HepG2 (cell line): ENCODE measurements at regions not wholly inside any gene's neighbourhood (a gene's known extent, or its start where the extent isn't known, plus 50 kb on each side); places are given as distances from the start of the nearest gene placed in this dataset.

ENCODE experiments used
- ATAC-seq: fragments of 200-7000 bp; cut with Tn5 transposase; 3 replicates; pipeline ENCODE4 v1.9.1; 2020; ENCODE audit warnings: mild to moderate bottlenecking, moderate library complexity
- BruUV-seq: library from RNA; stranded (reverse); fragments of 400-500 nt; replicated peaks from 2 replicates; lab custom pipeline; 2021; lab: Mats Ljungman, UMichigan
- CTCF ChIA-PET: fragments of 300-600 bp; formaldehyde crosslinking; extraction: SDS; loops from one replicate; lab custom pipeline; 2021; ENCODE audit warnings: low total read pairs, inconsistent platforms, low intra/inter-chr PET ratio; lab: Yijun Ruan, JAX
- POLR2A ChIA-PET: fragments of 350-600 bp; sonication (Branson Sonifier 250); formaldehyde crosslinking; loops from one replicate; lab custom pipeline; 2020; ENCODE audit warnings: antibody characterized with exemption, inconsistent platforms; lab: Yijun Ruan, JAX
- DNase-seq: peaks from one replicate; pipeline ENCODE4 v3.0.0-alpha.2; 2015; ENCODE audit warnings: low spot score
- FAIRE-seq: peaks from 3 replicates; lab custom pipeline; 2011; peaks lifted over from hg19 to GRCh38; lab: Jason Lieb, UNC
- H2AFZ ChIP-seq: one replicate; pipeline ENCODE4 v1.6.1; 2011; ENCODE audit warnings: low read length, inconsistent platforms
- H3K27ac ChIP-seq: fragments of 300-600 bp; 3 replicates; pipeline ENCODE4 v1.8.0; 2011; ENCODE audit warnings: mixed run types, mild to moderate bottlenecking, mixed read lengths, low read length, inconsistent platforms; ENCODE audit not compliant: insufficient read depth; ENCODE audit errors: extremely low read length
- H3K27me3 ChIP-seq, 2 experiments: fragments of 200-600 bp in 1 of 2; 2 replicates in 1 of 2; 3 replicates in 1 of 2; pipeline versions ENCODE4 v1.6.0 to v1.8.0; 2011; ENCODE audit warnings: low read length in 2 of 2, mild to moderate bottlenecking in 2 of 2, moderate library complexity in 2 of 2, inconsistent platforms in 1 of 2; ENCODE audit not compliant: insufficient read depth in 2 of 2, control insufficient read depth in 1 of 2
- H3K36me3 ChIP-seq, 2 experiments: fragments of 200-600 bp in 1 of 2; replicated peaks in 1 of 2; 2 replicates in 1 of 2; 3 replicates in 1 of 2; pipeline versions ENCODE4 v1.5.1 to v1.8.0; 2011; ENCODE audit warnings: low read length in 2 of 2, inconsistent platforms in 1 of 2; ENCODE audit not compliant: insufficient read depth in 2 of 2, control insufficient read depth in 1 of 2
- H3K4me1 ChIP-seq: 2 replicates; pipeline ENCODE4 v1.5.1; 2012; ENCODE audit warnings: low read length, inconsistent platforms; ENCODE audit not compliant: insufficient read depth
- H3K4me2 ChIP-seq: 2 replicates; pipeline ENCODE4 v1.6.0; 2011; ENCODE audit warnings: low read depth, low read length, inconsistent platforms
- H3K4me3 ChIP-seq, 3 experiments: fragments of 200-600 bp in 1 of 3; sonication (generic), shearing (Covaris generic) in 1 of 3; replicated peaks in 1 of 3; 2 replicates each; pipeline ENCODE4 v1.5.1; 2011 to 2016; ENCODE audit warnings: low read length in 3 of 3, inconsistent platforms in 2 of 3, low read depth in 2 of 3, mild to moderate bottlenecking in 2 of 3, control low read depth in 1 of 3, mixed read lengths in 1 of 3; ENCODE audit not compliant: insufficient read depth in 1 of 3
- H3K79me2 ChIP-seq: one replicate; pipeline ENCODE4 v1.6.1; 2011; ENCODE audit warnings: low read length, inconsistent platforms; ENCODE audit not compliant: insufficient read depth
- H3K9ac ChIP-seq: 2 replicates; pipeline ENCODE4 v1.6.0; 2011; ENCODE audit warnings: mild to moderate bottlenecking, low read depth, low read length, inconsistent platforms; ENCODE audit not compliant: insufficient read depth
- H3K9me3 ChIP-seq: 2 replicates; pipeline ENCODE4 v1.5.1; 2012; ENCODE audit warnings: mild to moderate bottlenecking, low read length
- H4K20me1 ChIP-seq: 2 replicates; pipeline ENCODE4 v1.6.0; 2011; ENCODE audit warnings: inconsistent platforms, mild to moderate bottlenecking, low read length, moderate library complexity; ENCODE audit not compliant: insufficient read depth
- KDM6A ChIP-seq: IDR thresholded peaks from 2 replicates; pipeline ENCODE4 v1.6.1; 2016; ENCODE audit warnings: low read depth
- ZNF205 ChIP-seq: IDR thresholded peaks from 2 replicates; pipeline ENCODE4 v1.6.1; 2018; ENCODE audit warnings: missing biosample characterization, missing genetic modification reagents
- ZNF280B ChIP-seq: sonication (generic); formaldehyde crosslinking; IDR thresholded peaks from 2 replicates; pipeline ENCODE4 v1.5.0; 2020; ENCODE audit warnings: missing genetic modification reagents, mild to moderate bottlenecking, borderline replicate concordance
- ZNF558 ChIP-seq: sonication (generic); formaldehyde crosslinking; IDR thresholded peaks from 2 replicates; pipeline ENCODE4 v1.9.0; 2022; ENCODE audit warnings: mild to moderate bottlenecking, missing genetic modification reagents, borderline replicate concordance
- WGBS: methylation state at CpG from one replicate; pipeline ENCODE4 v1.1.6; 2017; ENCODE audit warnings: low lambda C conversion rate; 5-methylcytosine and 5-hydroxymethylcytosine counted together
- in situ Hi-C: cut with HindIII; loops from 2 replicates; pipeline ENCODE4 v1.10.0; 2017; ENCODE audit warnings: low pct_unique_long_range_greater_than_20kb; ENCODE audit not compliant: extremely low pct_ligation_motif_present
- intact Hi-C: fragments of 100-400 bp; cut with micrococcal nuclease; formaldehyde crosslinking; loops from one replicate; pipeline ENCODE4 v1.10.0; 2022; ENCODE audit not compliant: unreplicated experiment
- TF ChIP-seq, protein P1 (sequence below): sonication (generic); formaldehyde crosslinking; IDR thresholded peaks from 2 replicates; pipeline ENCODE4 v1.4.0; 2020; ENCODE audit warnings: low read depth, mild to moderate bottlenecking, missing genetic modification reagents

- H3K4me1 ChIP-seq: no peaks in the 10 kb centered on the region
- H3K4me3 ChIP-seq: no peak overlapping the region
- WGBS: 2% methylated on average over 8 of the region's 16 CpGs
- peaks cover 22 to 87% of the 10 kb centered on the region in 2 experiments for H3K27me3 ChIP-seq
- in situ Hi-C loops: no loop called here
- H3K79me2 ChIP-seq: no peaks in the 10 kb centered on the region
- H3K9ac ChIP-seq: no peak overlapping the region
- TF ChIP-seq KDM6A (CRISPR knock-in tag) (no peak), ZNF558 (CRISPR knock-in tag) (no peak), ZNF280B (CRISPR knock-in tag) (no peak), ZNF205 (no peak)
- TF ChIP-seq, protein P1, sequence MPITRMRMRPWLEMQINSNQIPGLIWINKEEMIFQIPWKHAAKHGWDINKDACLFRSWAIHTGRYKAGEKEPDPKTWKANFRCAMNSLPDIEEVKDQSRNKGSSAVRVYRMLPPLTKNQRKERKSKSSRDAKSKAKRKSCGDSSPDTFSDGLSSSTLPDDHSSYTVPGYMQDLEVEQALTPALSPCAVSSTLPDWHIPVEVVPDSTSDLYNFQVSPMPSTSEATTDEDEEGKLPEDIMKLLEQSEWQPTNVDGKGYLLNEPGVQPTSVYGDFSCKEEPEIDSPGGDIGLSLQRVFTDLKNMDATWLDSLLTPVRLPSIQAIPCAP (CRISPR knock-in tag): no peak
- POLR2A ChIA-PET: no interaction called here
- H3K27ac ChIP-seq: no peak overlapping the region
- no peak for ATAC-seq
- H3K36me3 ChIP-seq: no peaks in the 10 kb centered on the region
- no peak for FAIRE-seq
- H4K20me1 ChIP-seq: peaks cover 9% of the 10 kb centered on the region; the same call in 1 of the 2 replicates
- no peak overlapping the region for H3K4me2 ChIP-seq
- no TSS peak for BruUV-seq
- DNase-seq: no peak
- intact Hi-C loops: no loop called here
- no peak overlapping the region for H2AFZ ChIP-seq
- CTCF ChIA-PET: no interaction called here
- H3K9me3 ChIP-seq: no peaks in the 10 kb centered on the region
Observed at GRCh38 chr2:239724194-239724849, 300.8 kb downstream of the NDUFA10 start.
